ENCODE measurements at regions not wholly inside any gene's neighbourhood (a gene's known extent, or its start where the extent isn't known, plus 50 kb on each side); places are given as distances from the start of the nearest gene placed in this dataset.

- Histone ChIP-seq H3K79me2 (ENCODE audit: low read depth) (no peaks in the 10 kb centered on the region), H3K9me3 (ENCODE audit: insufficient read depth, low read depth) (no peaks in the 10 kb centered on the region), H3K36me3 (ENCODE audit: low read depth) (no peaks in the 10 kb centered on the region), H3K4me3 (no peak overlapping the region), H3K4me2 (no peak overlapping the region), H2AFZ (no peak overlapping the region), H4K20me1 (ENCODE audit: insufficient read depth) (no peaks in the 10 kb centered on the region), H3K27me3 (ENCODE audit: insufficient read depth, low read depth) (no peaks in the 10 kb centered on the region), H3F3A (ENCODE audit: insufficient read depth, low read depth) (no peaks in the 10 kb centered on the region), H3K4me1 (replicated peaks; ENCODE audit: insufficient read depth) (no peaks in the 10 kb centered on the region), H3K9me2 (ENCODE audit: insufficient read depth) (no peaks in the 10 kb centered on the region), H3K27ac (no peak overlapping the region)
- POLR2A ChIA-PET (ENCODE audit: unreplicated experiment): no interaction called here
- BruUV-seq (replicated peaks): no TSS peak
- no peak for TF ChIP-seq CTCF (conservative IDR thresholded peaks at IDR 0.05)
- no peak for TF ChIP-seq EZH2 (IDR thresholded peaks at IDR 0.05; ENCODE audit: low read depth)
- DNase-seq: no peak
- intact Hi-C loops (cut with micrococcal nuclease; ENCODE audit: unreplicated experiment): no loop called here
- CTCF ChIA-PET: no interaction called here
These were observed 931.7 kb upstream of the SORCS1 start for GRCh38 chr10:108095932-108096925.

GRCh38 chr10:108090476-108091215 lies 926.1 kb upstream of the SORCS1 start:
- TF ChIP-seq CTCF (conservative IDR thresholded peaks at IDR 0.05): no peak
- no peak for TF ChIP-seq EZH2 (IDR thresholded peaks at IDR 0.05; ENCODE audit: low read depth)
- ChIA-PET POLR2A (ENCODE audit: unreplicated experiment) (no interaction called here), CTCF (no interaction called here)
- Histone ChIP-seq H3K27ac (no peak overlapping the region), H2AFZ (no peak overlapping the region), H3K9me2 (ENCODE audit: insufficient read depth) (no peaks in the 10 kb centered on the region), H3F3A (ENCODE audit: insufficient read depth, low read depth) (no peaks in the 10 kb centered on the region), H4K20me1 (ENCODE audit: insufficient read depth) (no peaks in the 10 kb centered on the region), H3K79me2 (ENCODE audit: low read depth) (no peaks in the 10 kb centered on the region), H3K4me2 (no peak overlapping the region), H3K4me3 (no peak overlapping the region), H3K4me1 (replicated peaks; ENCODE audit: insufficient read depth) (no peaks in the 10 kb centered on the region), H3K27me3 (ENCODE audit: insufficient read depth, low read depth) (no peaks in the 10 kb centered on the region), H3K9me3 (ENCODE audit: insufficient read depth, low read depth) (no peaks in the 10 kb centered on the region), H3K36me3 (ENCODE audit: low read depth) (no peaks in the 10 kb centered on the region)
- no TSS peak for BruUV-seq (replicated peaks)
- intact Hi-C loops (cut with micrococcal nuclease; ENCODE audit: unreplicated experiment): no loop called here
- DNase-seq: no peak

GRCh38 chr10:108086502-108086901 lies 922.0 kb upstream of the SORCS1 start:
- H3K4me3 ChIP-seq: no peak overlapping the region
- CTCF ChIA-PET: no interaction called here
- no peaks in the 10 kb centered on the region for H3F3A ChIP-seq (ENCODE audit: insufficient read depth, low read depth)
- H3K36me3 ChIP-seq (ENCODE audit: low read depth): no peaks in the 10 kb centered on the region
- H3K4me1 ChIP-seq (replicated peaks; ENCODE audit: insufficient read depth): no peaks in the 10 kb centered on the region
- H2AFZ ChIP-seq: no peak overlapping the region
- BruUV-seq (replicated peaks): no TSS peak
- no peak overlapping the region for H3K27ac ChIP-seq
- POLR2A ChIA-PET (ENCODE audit: unreplicated experiment): no interaction called here
- no peak for TF ChIP-seq CTCF (conservative IDR thresholded peaks at IDR 0.05)
- TF ChIP-seq EZH2 (IDR thresholded peaks at IDR 0.05; ENCODE audit: low read depth): no peak
- no peak overlapping the region for H3K4me2 ChIP-seq
- no peaks in the 10 kb centered on the region for H4K20me1 ChIP-seq (ENCODE audit: insufficient read depth)
- intact Hi-C loops (cut with micrococcal nuclease; ENCODE audit: unreplicated experiment): no loop called here
- H3K9me3 ChIP-seq (ENCODE audit: insufficient read depth, low read depth): no peaks in the 10 kb centered on the region
- no peak for DNase-seq
- no peaks in the 10 kb centered on the region for H3K27me3 ChIP-seq (ENCODE audit: insufficient read depth, low read depth)
- no peaks in the 10 kb centered on the region for H3K79me2 ChIP-seq (ENCODE audit: low read depth)
- H3K9me2 ChIP-seq (ENCODE audit: insufficient read depth): no peaks in the 10 kb centered on the region

Data from PC-9 (cell line).